Right kidney (tissue), 1 donor: ENCODE measurements at regions not wholly inside any gene's neighbourhood (a gene's known extent, or its start where the extent isn't known, plus 50 kb on each side); places are given as distances from the start of the nearest gene placed in this dataset.

ENCODE experiments used
- DNase-seq: peaks from one replicate; pipeline ENCODE4 v3.0.0-alpha.2; 2016

DNA sequence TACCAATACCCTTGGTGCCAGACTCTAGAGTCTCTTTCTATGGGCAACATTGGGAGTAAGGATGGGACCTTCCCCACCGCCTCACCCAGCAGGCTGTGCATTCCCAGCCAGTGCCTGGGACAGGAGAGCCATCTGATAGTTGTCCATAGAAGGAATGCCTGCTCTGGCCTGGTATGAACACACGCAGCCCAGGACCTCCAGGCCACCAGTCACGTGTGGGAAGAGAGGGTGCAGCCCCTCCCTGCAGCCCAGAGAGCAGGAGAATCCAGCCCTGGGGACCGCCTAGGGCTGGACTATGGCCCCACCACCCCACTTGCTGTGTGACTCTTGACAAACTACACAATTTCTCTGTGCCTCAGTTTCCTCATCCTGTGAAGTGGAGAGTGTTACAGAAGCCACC, 52.5 kb upstream of the ID2 start:
- no peak for DNase-seq

- no peak for DNase-seq
Measured at GRCh38 chr2:8630676-8631464, 51.0 kb upstream of the ID2 start.

DNA sequence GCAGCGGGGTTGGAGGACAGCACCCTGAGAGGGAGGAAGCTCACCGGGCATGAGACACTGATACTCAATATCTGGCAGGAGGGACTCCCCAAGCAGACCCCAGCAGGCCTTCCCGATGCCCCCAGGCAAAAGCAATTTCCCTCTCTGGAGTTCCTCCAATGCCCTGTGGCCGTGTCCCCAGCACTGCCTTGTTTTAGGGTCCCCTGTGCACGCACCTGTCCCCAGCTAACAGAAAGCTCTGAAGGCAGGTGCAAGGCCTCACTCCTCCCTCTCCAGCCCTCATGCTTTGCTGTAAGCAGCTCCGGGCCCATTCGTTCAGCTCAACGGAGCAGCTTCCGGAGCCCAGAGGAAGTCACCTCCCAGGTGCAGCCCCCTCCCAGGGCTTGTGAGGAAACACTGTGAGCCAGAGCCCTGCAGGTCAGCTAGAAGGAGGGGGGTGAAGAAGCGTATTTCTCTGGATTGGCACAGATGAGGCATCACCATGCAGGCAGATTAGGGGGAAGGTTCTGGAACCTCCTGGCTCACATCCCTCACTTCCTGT, 50.3 kb upstream of the ID2 start:
- no peak for DNase-seq
